ENCODE measurements at regions not wholly inside any gene's neighbourhood (a gene's known extent, or its start where the extent isn't known, plus 50 kb on each side); places are given as distances from the start of the nearest gene placed in this dataset.

GRCh38 chr14:61196034-61196433, 85.1 kb downstream of the TMEM30B start:
- Histone ChIP-seq H3K9me3 (no peaks in the 10 kb centered on the region), H3K27ac (replicated peaks in 1 of 4) (no peak overlapping the region), H3K27me3 (no peaks in the 10 kb centered on the region), H3K36me3 (no peaks in the 10 kb centered on the region), H3K4me3 (no peak overlapping the region), H3K4me1 (no peaks in the 10 kb centered on the region)
- intact Hi-C loops (cut with DNase I): loop anchor here (10.0 kb wide), 2 partner anchors 161 to 211 kb away; partner anchors contain the start of genes SLC38A6 and TRMT5
- DNase-seq (ENCODE audit: extremely low spot score): no peak
- 88% methylated on average over 2 of the region's 2 CpGs for WGBS
- no peak for TF ChIP-seq POLR2AphosphoS5 (IDR thresholded peaks at IDR 0.05)
- TF ChIP-seq EP300 (IDR thresholded peaks at IDR 0.05): no peak
- TF ChIP-seq POLR2A (IDR thresholded peaks at IDR 0.05; ENCODE audit: low read depth): no peak
- TF ChIP-seq CTCF (IDR thresholded peaks at IDR 0.05): no peak

- no peak overlapping the region for H3K4me3 ChIP-seq
- no peak overlapping the region for H3K27ac ChIP-seq (replicated peaks in 1 of 4)
- 85% methylated on average over 1 of the region's 1 CpG for WGBS
- no peaks in the 10 kb centered on the region for H3K27me3 ChIP-seq
- TF ChIP-seq POLR2AphosphoS5 (IDR thresholded peaks at IDR 0.05): no peak
- TF ChIP-seq CTCF (IDR thresholded peaks at IDR 0.05): no peak
- no peak for TF ChIP-seq POLR2A (IDR thresholded peaks at IDR 0.05; ENCODE audit: low read depth)
- TF ChIP-seq EP300 (IDR thresholded peaks at IDR 0.05): no peak
- intact Hi-C loops (cut with DNase I): loop anchor here (10.0 kb wide), 2 partner anchors 159 to 209 kb away; partner anchors contain the start of genes SLC38A6 and TRMT5
- H3K4me1 ChIP-seq: peaks cover 0 to 10% (median 5%) of the 10 kb centered on the region in 4 donors
- DNase-seq (ENCODE audit: extremely low spot score): no peak
- H3K36me3 ChIP-seq: no peaks in the 10 kb centered on the region
- no peaks in the 10 kb centered on the region for H3K9me3 ChIP-seq
Measured at GRCh38 chr14:61193476-61193875, 87.7 kb downstream of the TMEM30B start.

- intact Hi-C loops (cut with DNase I): loop anchor here (10.0 kb wide), 2 partner anchors 158 to 208 kb away; partner anchors contain the start of genes SLC38A6 and TRMT5
- DNase-seq (ENCODE audit: extremely low spot score): no peak
- no peak for TF ChIP-seq POLR2AphosphoS5 (IDR thresholded peaks at IDR 0.05)
Measured at GRCh38 chr14:61192989-61193388, 88.1 kb downstream of the TMEM30B start.

GRCh38 chr14:61191733-61192132, 89.4 kb downstream of the TMEM30B start:
- no peak for DNase-seq (ENCODE audit: extremely low spot score)
- Histone ChIP-seq H3K27ac (replicated peaks in 1 of 4) (no peak overlapping the region), H3K4me3 (no peak overlapping the region), H3K9me3 (no peaks in the 10 kb centered on the region), H3K27me3 (no peaks in the 10 kb centered on the region), H3K4me1 (peaks cover 0 to 25% (median 12%) of the 10 kb centered on the region in 4 donors), H3K36me3 (no peaks in the 10 kb centered on the region)
- 64% methylated on average over 1 of the region's 1 CpG for WGBS
- intact Hi-C loops (cut with DNase I): loop anchor here (10.0 kb wide), 2 partner anchors 157 to 207 kb away; partner anchors contain the start of genes SLC38A6 and TRMT5
- TF ChIP-seq EP300 (IDR thresholded peaks at IDR 0.05) (no peak), POLR2A (IDR thresholded peaks at IDR 0.05; ENCODE audit: low read depth) (no peak), POLR2AphosphoS5 (IDR thresholded peaks at IDR 0.05) (no peak), CTCF (IDR thresholded peaks at IDR 0.05) (no peak)

More at GRCh38 chr14:61192989-61193388, 88.1 kb downstream of the TMEM30B start:
- Histone ChIP-seq H3K27ac (replicated peaks in 1 of 4) (no peak overlapping the region), H3K27me3 (no peaks in the 10 kb centered on the region), H3K9me3 (no peaks in the 10 kb centered on the region), H3K4me1 (peaks cover 0 to 13% (median 5%) of the 10 kb centered on the region in 4 donors), H3K4me3 (no peak overlapping the region), H3K36me3 (no peaks in the 10 kb centered on the region)

- Histone ChIP-seq H3K9me3 (no peaks in the 10 kb centered on the region), H3K4me3 (no peak overlapping the region), H3K4me1 (peaks cover 0 to 26% (median 14%) of the 10 kb centered on the region in 4 donors), H3K27me3 (no peaks in the 10 kb centered on the region), H3K27ac (replicated peaks in 1 of 4) (no peak overlapping the region), H3K36me3 (no peaks in the 10 kb centered on the region)
- DNase-seq (ENCODE audit: extremely low spot score): no peak
- TF ChIP-seq POLR2AphosphoS5 (IDR thresholded peaks at IDR 0.05) (no peak), CTCF (IDR thresholded peaks at IDR 0.05) (no peak), POLR2A (IDR thresholded peaks at IDR 0.05; ENCODE audit: low read depth) (no peak), EP300 (IDR thresholded peaks at IDR 0.05) (no peak)
- 97% methylated on average over 6 of the region's 6 CpGs for WGBS
- intact Hi-C loops (cut with DNase I): loop anchor here (10.0 kb wide), 2 partner anchors 156 to 206 kb away; partner anchors contain the start of genes SLC38A6 and TRMT5
Measured at GRCh38 chr14:61190341-61190740, 90.8 kb downstream of the TMEM30B start.
